Epithelial cell of esophagus (primary cell): ENCODE measurements at regions not wholly inside any gene's neighbourhood (a gene's known extent, or its start where the extent isn't known, plus 50 kb on each side); places are given as distances from the start of the nearest gene placed in this dataset.

ENCODE experiments used
- DNase-seq: peaks from one replicate; pipeline ENCODE4 v3.0.0; 2010; ENCODE audit warnings: low read depth
- H3K4me3 ChIP-seq: 2 replicates; pipeline ENCODE4 v1.5.1; 2011; ENCODE audit warnings: mild to moderate bottlenecking, low read length, control low read depth
- TF ChIP-seq, protein P1 (sequence below): IDR thresholded peaks from 2 replicates; pipeline ENCODE4 v1.5.1; 2011; ENCODE audit warnings: low read depth, mild to moderate bottlenecking, low read length, control low read depth, inconsistent platforms; ENCODE audit not compliant: insufficient read depth; ENCODE audit errors: missing control alignments

GRCh38 chr6:165823609-165824326, 160.7 kb upstream of the PDE10A start:
- TF ChIP-seq, protein P1, sequence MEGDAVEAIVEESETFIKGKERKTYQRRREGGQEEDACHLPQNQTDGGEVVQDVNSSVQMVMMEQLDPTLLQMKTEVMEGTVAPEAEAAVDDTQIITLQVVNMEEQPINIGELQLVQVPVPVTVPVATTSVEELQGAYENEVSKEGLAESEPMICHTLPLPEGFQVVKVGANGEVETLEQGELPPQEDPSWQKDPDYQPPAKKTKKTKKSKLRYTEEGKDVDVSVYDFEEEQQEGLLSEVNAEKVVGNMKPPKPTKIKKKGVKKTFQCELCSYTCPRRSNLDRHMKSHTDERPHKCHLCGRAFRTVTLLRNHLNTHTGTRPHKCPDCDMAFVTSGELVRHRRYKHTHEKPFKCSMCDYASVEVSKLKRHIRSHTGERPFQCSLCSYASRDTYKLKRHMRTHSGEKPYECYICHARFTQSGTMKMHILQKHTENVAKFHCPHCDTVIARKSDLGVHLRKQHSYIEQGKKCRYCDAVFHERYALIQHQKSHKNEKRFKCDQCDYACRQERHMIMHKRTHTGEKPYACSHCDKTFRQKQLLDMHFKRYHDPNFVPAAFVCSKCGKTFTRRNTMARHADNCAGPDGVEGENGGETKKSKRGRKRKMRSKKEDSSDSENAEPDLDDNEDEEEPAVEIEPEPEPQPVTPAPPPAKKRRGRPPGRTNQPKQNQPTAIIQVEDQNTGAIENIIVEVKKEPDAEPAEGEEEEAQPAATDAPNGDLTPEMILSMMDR = no peak
- DNase-seq = no peak
- no peak overlapping the region for H3K4me3 ChIP-seq

- DNase-seq = no peak
- no peak overlapping the region for H3K4me3 ChIP-seq
- TF ChIP-seq, protein P1 = no peak
Measured at GRCh38 chr6:165822501-165822900, 159.5 kb upstream of the PDE10A start.

DNA sequence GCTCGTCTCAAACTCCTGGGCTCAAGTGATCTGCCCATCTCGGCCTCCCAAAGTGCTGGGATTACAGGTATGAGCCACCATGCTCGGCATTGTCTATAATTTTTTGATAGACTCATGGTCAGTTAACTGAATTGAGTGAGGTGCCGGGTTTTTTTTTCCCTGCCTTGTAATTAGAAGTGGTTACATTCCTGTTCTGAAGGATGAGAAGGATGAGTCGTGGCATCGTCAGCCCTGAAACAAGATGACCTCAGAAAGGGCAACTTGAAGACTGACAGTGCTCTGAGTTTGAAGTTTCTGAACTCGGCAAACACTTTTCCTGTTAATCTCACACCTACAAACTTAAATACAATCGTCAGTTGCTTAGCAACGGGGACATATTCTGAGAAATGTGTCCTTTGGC, 158.7 kb upstream of the PDE10A start:
- TF ChIP-seq, protein P1 = no peak
- DNase-seq = peak; percentile 38
- H3K4me3 ChIP-seq = no peak overlapping the region

DNA sequence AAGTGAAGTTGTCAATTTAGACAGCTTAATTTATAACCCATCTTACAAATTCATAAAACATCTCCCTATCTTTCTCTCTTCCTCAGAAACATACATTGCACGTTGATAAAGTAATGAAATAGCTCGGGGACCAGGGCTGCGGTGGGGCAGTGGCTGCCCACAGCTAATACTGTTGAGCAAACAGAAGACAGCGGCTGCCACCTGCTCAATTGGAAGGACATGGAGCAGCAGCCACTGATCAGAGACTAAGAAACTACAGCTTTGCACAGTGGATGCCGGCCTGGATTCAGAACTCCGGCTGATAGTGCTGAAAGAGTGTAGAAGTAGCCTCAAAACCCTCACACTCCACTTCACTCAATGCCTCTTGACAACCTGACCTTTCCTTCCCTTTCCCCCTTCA, 157.9 kb upstream of the PDE10A start:
- TF ChIP-seq, protein P1 = no peak
- H3K4me3 ChIP-seq = no peak overlapping the region
- no peak for DNase-seq

DNA sequence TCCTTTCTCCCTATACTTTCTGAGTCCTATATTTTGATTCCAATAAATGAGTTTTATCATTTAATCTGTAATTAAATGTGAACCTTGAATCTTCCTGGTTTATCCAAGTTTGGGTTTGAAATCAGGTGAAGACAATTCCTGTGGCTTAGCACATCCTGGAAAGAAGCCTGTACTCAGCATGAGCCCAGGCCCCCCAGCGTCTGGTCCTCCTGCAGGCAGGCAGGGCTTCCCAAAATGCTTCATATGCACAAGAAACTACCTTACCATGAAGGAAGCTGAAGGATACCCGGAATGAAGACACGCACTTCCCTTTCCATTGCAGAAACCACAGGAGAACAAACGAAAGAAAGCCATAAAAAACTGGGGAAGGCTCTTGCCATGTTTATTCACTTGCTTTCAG, 157.4 kb upstream of the PDE10A start:
- no peak for DNase-seq
- no peak overlapping the region for H3K4me3 ChIP-seq
- TF ChIP-seq, protein P1 = no peak

DNA sequence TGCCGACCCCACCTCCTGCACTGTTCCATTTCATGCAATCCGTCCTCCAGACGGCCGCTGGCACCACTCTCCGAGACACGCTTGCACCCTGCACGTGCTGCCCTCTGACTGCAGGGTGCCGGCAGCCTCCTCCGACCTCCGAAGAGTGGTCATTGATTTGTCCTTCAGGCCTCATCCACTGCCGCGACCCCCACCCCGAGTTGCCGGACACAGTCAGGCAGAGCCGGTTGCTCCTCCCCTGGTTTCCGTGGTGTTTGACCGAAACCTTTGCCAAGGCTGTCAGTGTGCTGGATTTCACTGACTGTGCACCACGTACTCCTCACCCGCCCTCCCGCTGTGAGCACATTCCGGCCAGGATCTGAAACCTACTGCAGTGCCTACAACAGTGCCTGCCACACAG, 156.4 kb upstream of the PDE10A start:
- no peak overlapping the region for H3K4me3 ChIP-seq
- TF ChIP-seq, protein P1 = no peak
- DNase-seq = no peak

- no peak overlapping the region for H3K4me3 ChIP-seq
- TF ChIP-seq, protein P1 = no peak
Measured at GRCh38 chr6:165818200-165818599, 155.2 kb upstream of the PDE10A start.

More at GRCh38 chr6:165818200-165818599, 155.2 kb upstream of the PDE10A start:
- DNase-seq = no peak
